H9 (cell line): ENCODE measurements at regions not wholly inside any gene's neighbourhood (a gene's known extent, or its start where the extent isn't known, plus 50 kb on each side); places are given as distances from the start of the nearest gene placed in this dataset.
"Not testable (repeated sequence)": the region's sequence is repeated elsewhere in the genome, so short reads cannot be mapped to it uniquely, and the experiment has no call there.

ENCODE experiments used
- DNase-seq: peaks from one replicate; pipeline ENCODE4 v3.0.0-alpha.2; 2017
- H2AFZ ChIP-seq: one replicate; pipeline ENCODE4 v1.6.1; 2013; ENCODE audit warnings: mild to moderate bottlenecking, low read length, control low read depth, moderate library complexity
- H2AK5ac ChIP-seq: 2 replicates; pipeline ENCODE4 v1.6.1; 2013; ENCODE audit warnings: low read length, control low read depth, mixed read lengths; ENCODE audit not compliant: insufficient read length
- H2BK120ac ChIP-seq: one replicate; pipeline ENCODE4 v1.6.1; 2013; ENCODE audit warnings: low read depth, mild to moderate bottlenecking, low read length, control low read depth, inconsistent platforms; ENCODE audit not compliant: poor library complexity, severe bottlenecking
- H2BK12ac ChIP-seq: 2 replicates; pipeline ENCODE4 v1.6.1; 2013; ENCODE audit warnings: low read length, control low read depth, mixed read lengths, low read depth; ENCODE audit not compliant: insufficient read length
- H2BK15ac ChIP-seq: 2 replicates; pipeline ENCODE4 v1.6.1; 2013; ENCODE audit warnings: low read depth, low read length, control low read depth
- H2BK20ac ChIP-seq: one replicate; pipeline ENCODE4 v1.6.1; 2013; ENCODE audit warnings: low read depth, mild to moderate bottlenecking, low read length, control low read depth, inconsistent platforms; ENCODE audit not compliant: poor library complexity, severe bottlenecking
- H2BK5ac ChIP-seq: 2 replicates; pipeline ENCODE4 v1.6.1; 2013; ENCODE audit warnings: low read length, control low read depth, mixed read lengths; ENCODE audit not compliant: insufficient read length
- H3K14ac ChIP-seq: 2 replicates; pipeline ENCODE4 v1.6.1; 2013; ENCODE audit warnings: low read length, control low read depth; ENCODE audit not compliant: insufficient read depth
- H3K18ac ChIP-seq: 2 replicates; pipeline ENCODE4 v1.6.1; 2013; ENCODE audit warnings: low read depth, mild to moderate bottlenecking, mixed read lengths, low read length, control low read depth; ENCODE audit not compliant: insufficient read length
- H3K23ac ChIP-seq: 2 replicates; pipeline ENCODE4 v1.6.1; 2013; ENCODE audit warnings: low read length, control low read depth, mixed read lengths, low read depth; ENCODE audit not compliant: insufficient read length
- H3K23me2 ChIP-seq: 2 replicates; pipeline ENCODE4 v1.6.1; 2013; ENCODE audit warnings: low read depth, mild to moderate bottlenecking, mixed read lengths, low read length, control low read depth; ENCODE audit not compliant: insufficient read length, poor library complexity, severe bottlenecking
- H3K27ac ChIP-seq: 2 replicates; pipeline ENCODE4 v1.5.1; 2013; ENCODE audit warnings: low read length, control low read depth, mixed read lengths, low read depth; ENCODE audit not compliant: insufficient read length
- H3K27me3 ChIP-seq: 2 replicates; pipeline ENCODE4 v1.6.1; 2013; ENCODE audit warnings: low read length, control low read depth, inconsistent platforms; ENCODE audit not compliant: insufficient read depth
- H3K4ac ChIP-seq: 2 replicates; pipeline ENCODE4 v1.6.1; 2013; ENCODE audit warnings: low read depth, mild to moderate bottlenecking, control low read depth, inconsistent platforms, low read length, moderate library complexity
- H3K4me1 ChIP-seq: 2 replicates; pipeline ENCODE4 v1.6.1; 2013; ENCODE audit warnings: low read length, control low read depth, inconsistent platforms; ENCODE audit not compliant: insufficient read depth
- H3K4me2 ChIP-seq: 2 replicates; pipeline ENCODE4 v1.6.1; 2013; ENCODE audit warnings: low read length, control low read depth, mixed read lengths; ENCODE audit not compliant: insufficient read length, insufficient read depth
- H3K56ac ChIP-seq: 2 replicates; pipeline ENCODE4 v1.6.1; 2013; ENCODE audit warnings: low read depth, mild to moderate bottlenecking, mixed read lengths, low read length, control low read depth; ENCODE audit not compliant: insufficient read length
- H3K79me1 ChIP-seq: 2 replicates; pipeline ENCODE4 v1.6.1; 2013; ENCODE audit warnings: low read depth, mild to moderate bottlenecking, moderate library complexity, low read length, control low read depth, inconsistent platforms; ENCODE audit not compliant: insufficient read depth, poor library complexity, severe bottlenecking
- H3K79me2 ChIP-seq: 2 replicates; pipeline ENCODE4 v1.6.1; 2013; ENCODE audit warnings: low read length, control low read depth, inconsistent platforms; ENCODE audit not compliant: insufficient read depth
- H3K9ac ChIP-seq: 2 replicates; pipeline ENCODE4 v1.6.1; 2013; ENCODE audit warnings: low read length, control low read depth, mixed read lengths; ENCODE audit not compliant: insufficient read length; ENCODE audit errors: extremely low read depth
- H3K9me3 ChIP-seq: one replicate; pipeline ENCODE4 v1.6.1; 2013; ENCODE audit warnings: low read depth, low read length, inconsistent platforms; ENCODE audit not compliant: control insufficient read depth
- H3T11ph ChIP-seq: one replicate; pipeline ENCODE4 v1.6.1; 2013; ENCODE audit warnings: mild to moderate bottlenecking, low read length, control low read depth, inconsistent platforms
- H4K20me1 ChIP-seq: one replicate; pipeline ENCODE4 v1.6.1; 2013; ENCODE audit not compliant: control insufficient read depth, insufficient read length, insufficient read depth
- H4K5ac ChIP-seq: 2 replicates; pipeline ENCODE4 v1.6.1; 2013; ENCODE audit warnings: low read depth, mild to moderate bottlenecking, mixed read lengths, low read length, control low read depth; ENCODE audit not compliant: insufficient read length
- H4K8ac ChIP-seq: replicated peaks from 2 replicates; pipeline ENCODE4 v1.6.1; 2013; ENCODE audit warnings: low read length, control low read depth, mixed read lengths, low read depth; ENCODE audit not compliant: insufficient read length
- H4K91ac ChIP-seq: 2 replicates; pipeline ENCODE4 v1.6.1; 2013; ENCODE audit warnings: low read depth, mild to moderate bottlenecking, moderate library complexity, mixed read lengths, low read length, control low read depth; ENCODE audit not compliant: insufficient read length
- H3K27ac Mint-ChIP-seq, 3 experiments: 2 replicates in 2 of 3; 3 replicates in 1 of 3; pipeline ENCODE4 v1.8.0; 2020 to 2021; ENCODE audit warnings: mixed read lengths in 3 of 3, mild to moderate bottlenecking in 1 of 3, moderate library complexity in 1 of 3
- H3K27me3 Mint-ChIP-seq: 2 replicates; pipeline ENCODE4 v1.8.0; 2021; ENCODE audit warnings: low read depth, mild to moderate bottlenecking, moderate library complexity, mixed read lengths
- H3K36me3 Mint-ChIP-seq, 3 experiments: 2 replicates in 2 of 3; 3 replicates in 1 of 3; pipeline ENCODE4 v1.8.0; 2020 to 2021; ENCODE audit warnings: low read depth in 3 of 3, mixed read lengths in 3 of 3; ENCODE audit not compliant: insufficient read depth in 1 of 3
- H3K4me1 Mint-ChIP-seq, 2 experiments: 2 replicates each; pipeline ENCODE4 v1.8.0; 2020; ENCODE audit warnings: mixed read lengths in 2 of 2
- H3K4me3 Mint-ChIP-seq, 2 experiments: 2 replicates in 1 of 2; 3 replicates in 1 of 2; pipeline ENCODE4 v1.8.0; 2020 to 2021; ENCODE audit warnings: mild to moderate bottlenecking in 2 of 2, mixed read lengths in 2 of 2, moderate library complexity in 1 of 2
- H3K9me3 Mint-ChIP-seq, 2 experiments: 2 replicates in 1 of 2; 3 replicates in 1 of 2; pipeline ENCODE4 v1.8.0; 2020; ENCODE audit warnings: mild to moderate bottlenecking in 2 of 2, mixed read lengths in 2 of 2, moderate library complexity in 1 of 2
- WGBS: extraction: QIAGEN DNeasy Blood & Tissue Kit; methylation state at CpG from one replicate; pipeline ENCODE4 v1.1.7; 2013; ENCODE audit warnings: missing lambda C conversion rate, low lambda C conversion rate, mixed read lengths; ENCODE audit not compliant: insufficient read length; ENCODE audit errors: extremely low coverage; 5-methylcytosine and 5-hydroxymethylcytosine counted together
- TF ChIP-seq, protein P1 (sequence below): fragments of 200-600 bp; sonication (generic); conservative IDR thresholded peaks from 3 replicates; pipeline ENCODE4 v1.8.0; 2021; ENCODE audit warnings: antibody characterized with exemption, mild to moderate bottlenecking

GRCh38 chr6:169087443-169088041, 166.1 kb downstream of the THBS2 start:
- Histone ChIP-seq H4K8ac (no peak overlapping the region), H3K56ac (no peak overlapping the region), H3K4me1 (no peaks in the 10 kb centered on the region), H2BK15ac (no peak overlapping the region), H4K91ac (no peak overlapping the region), H2BK12ac (no peak overlapping the region), H3K9me3 (peaks cover 12% of the 10 kb centered on the region), H3K23ac (no peak overlapping the region), H3K79me1 (no peaks in the 10 kb centered on the region), H3K4ac (no peak overlapping the region), H2BK5ac (no peak overlapping the region), H2AK5ac (no peak overlapping the region), H4K20me1 (no peaks in the 10 kb centered on the region), H3K14ac (no peak overlapping the region), H2BK120ac (no peak overlapping the region), H2BK20ac (no peak overlapping the region), H3K4me2 (no peak overlapping the region), H3K27ac (no peak overlapping the region), H3K27me3 (no peaks in the 10 kb centered on the region), H3K23me2 (no peaks in the 10 kb centered on the region), H3T11ph (no peak overlapping the region), H3K18ac (no peak overlapping the region), H2AFZ (no peak overlapping the region), H3K9ac (no peak overlapping the region), H3K79me2 (no peaks in the 10 kb centered on the region), H4K5ac (no peak overlapping the region)
- Mint-ChIP-seq H3K27ac (peak overlapping the region in 2 of 3 experiments; percentile 58 to 68; a peak in 3 of 7 replicates), H3K9me3 (peaks cover 39 to 40% of the 10 kb centered on the region in 2 experiments), H3K36me3 (peaks cover 28 to 37% (median 29%) of the 10 kb centered on the region in 3 experiments), H3K4me1 (peaks cover 8 to 12% of the 10 kb centered on the region in 2 experiments), H3K4me3 (no peak overlapping the region), H3K27me3 (0 out of 2 replicates have a peak, but pooled peaks cover 1% of the 10 kb centered on the region)
- TF ChIP-seq, protein P1, sequence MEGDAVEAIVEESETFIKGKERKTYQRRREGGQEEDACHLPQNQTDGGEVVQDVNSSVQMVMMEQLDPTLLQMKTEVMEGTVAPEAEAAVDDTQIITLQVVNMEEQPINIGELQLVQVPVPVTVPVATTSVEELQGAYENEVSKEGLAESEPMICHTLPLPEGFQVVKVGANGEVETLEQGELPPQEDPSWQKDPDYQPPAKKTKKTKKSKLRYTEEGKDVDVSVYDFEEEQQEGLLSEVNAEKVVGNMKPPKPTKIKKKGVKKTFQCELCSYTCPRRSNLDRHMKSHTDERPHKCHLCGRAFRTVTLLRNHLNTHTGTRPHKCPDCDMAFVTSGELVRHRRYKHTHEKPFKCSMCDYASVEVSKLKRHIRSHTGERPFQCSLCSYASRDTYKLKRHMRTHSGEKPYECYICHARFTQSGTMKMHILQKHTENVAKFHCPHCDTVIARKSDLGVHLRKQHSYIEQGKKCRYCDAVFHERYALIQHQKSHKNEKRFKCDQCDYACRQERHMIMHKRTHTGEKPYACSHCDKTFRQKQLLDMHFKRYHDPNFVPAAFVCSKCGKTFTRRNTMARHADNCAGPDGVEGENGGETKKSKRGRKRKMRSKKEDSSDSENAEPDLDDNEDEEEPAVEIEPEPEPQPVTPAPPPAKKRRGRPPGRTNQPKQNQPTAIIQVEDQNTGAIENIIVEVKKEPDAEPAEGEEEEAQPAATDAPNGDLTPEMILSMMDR: no peak
- WGBS: no CpG with 5 or more reads among the region's 3 CpGs
- DNase-seq: no peak

DNA sequence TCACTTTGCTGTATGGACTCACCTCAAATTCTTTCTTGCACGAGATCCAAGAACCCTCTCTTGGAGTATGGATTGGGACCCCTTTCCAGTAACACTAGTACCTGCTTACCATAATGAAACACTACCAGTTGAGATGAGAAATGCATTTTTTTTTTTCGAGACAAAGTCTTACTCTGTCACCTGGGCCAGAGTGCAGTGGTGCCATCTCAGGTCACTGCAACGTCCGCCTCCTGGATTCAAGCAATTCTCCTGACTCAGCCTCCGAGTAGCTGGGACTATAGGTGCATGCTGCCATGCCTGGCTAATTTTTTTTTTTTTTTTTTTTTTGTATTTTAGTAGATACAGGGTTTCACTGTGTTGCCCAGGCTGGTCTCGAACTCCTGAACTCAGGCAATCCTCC, 167.0 kb downstream of the THBS2 start:
- H2BK20ac ChIP-seq: not testable (repeated sequence)

More for the DNA sequence above, 167.0 kb downstream of the THBS2 start:
- H3K27ac Mint-ChIP-seq, H3T11ph ChIP-seq, H3K23me2 ChIP-seq, H3K56ac ChIP-seq, H2AK5ac ChIP-seq, H3K4me3 Mint-ChIP-seq, H3K4me1 ChIP-seq, H3K18ac ChIP-seq, H2BK120ac ChIP-seq, H4K20me1 ChIP-seq, H4K5ac ChIP-seq, H3K27me3 Mint-ChIP-seq, H3K23ac ChIP-seq, H2BK15ac ChIP-seq, H3K4me2 ChIP-seq, H3K4ac ChIP-seq, DNase-seq, H3K27me3 ChIP-seq, H2AFZ ChIP-seq, H4K8ac ChIP-seq, H3K14ac ChIP-seq, H2BK12ac ChIP-seq, H3K79me2 ChIP-seq, H3K9ac ChIP-seq, H2BK5ac ChIP-seq, H3K27ac ChIP-seq, H3K79me1 ChIP-seq, H4K91ac ChIP-seq: not testable (repeated sequence)
- Mint-ChIP-seq H3K9me3 (peaks cover 30 to 31% of the 10 kb centered on the region in 2 experiments), H3K36me3 (peaks cover 19 to 27% (median 20%) of the 10 kb centered on the region in 3 experiments), H3K4me1 (peaks cover 8 to 12% of the 10 kb centered on the region in 2 experiments)
- peaks cover 12% of the 10 kb centered on the region for H3K9me3 ChIP-seq
- no CpG with 5 or more reads among the region's 6 CpGs for WGBS
